NB4 (cell line): ENCODE measurements at regions not wholly inside any gene's neighbourhood (a gene's known extent, or its start where the extent isn't known, plus 50 kb on each side); places are given as distances from the start of the nearest gene placed in this dataset.
"Not testable (repeated sequence)": the region's sequence is repeated elsewhere in the genome, so short reads cannot be mapped to it uniquely, and the experiment has no call there.

Experiments
- DNase-seq: peaks from one replicate; pipeline ENCODE4 v3.0.0; 2010; ENCODE audit warnings: low read depth
- H3K4me3 ChIP-seq: one replicate; pipeline ENCODE4 v1.5.1; 2011; ENCODE audit warnings: mild to moderate bottlenecking, low read depth, low read length, moderate library complexity
- MAX ChIP-seq: IDR thresholded peaks from 2 replicates; pipeline ENCODE4 v1.6.1; 2011; ENCODE audit warnings: low read depth, low read length
- MYC ChIP-seq: IDR thresholded peaks from 2 replicates; pipeline ENCODE4 v1.6.1; 2011; ENCODE audit warnings: low read depth, low read length
- POLR2A ChIP-seq: IDR thresholded peaks from 2 replicates; pipeline ENCODE4 v1.6.1; 2011; ENCODE audit warnings: mild to moderate bottlenecking; ENCODE audit not compliant: insufficient read length; ENCODE audit errors: extremely low read depth
- TF ChIP-seq, protein P1 (sequence below): IDR thresholded peaks from one replicate; pipeline ENCODE4 v1.5.1; 2012; ENCODE audit warnings: low read depth, low read length

GRCh38 chr3:153503873-153504272, 341.8 kb downstream of the RAP2B start:
- H3K4me3 ChIP-seq: no peak overlapping the region
- TF ChIP-seq MAX: no peak
- no peak for TF ChIP-seq MYC
- TF ChIP-seq, protein P1, sequence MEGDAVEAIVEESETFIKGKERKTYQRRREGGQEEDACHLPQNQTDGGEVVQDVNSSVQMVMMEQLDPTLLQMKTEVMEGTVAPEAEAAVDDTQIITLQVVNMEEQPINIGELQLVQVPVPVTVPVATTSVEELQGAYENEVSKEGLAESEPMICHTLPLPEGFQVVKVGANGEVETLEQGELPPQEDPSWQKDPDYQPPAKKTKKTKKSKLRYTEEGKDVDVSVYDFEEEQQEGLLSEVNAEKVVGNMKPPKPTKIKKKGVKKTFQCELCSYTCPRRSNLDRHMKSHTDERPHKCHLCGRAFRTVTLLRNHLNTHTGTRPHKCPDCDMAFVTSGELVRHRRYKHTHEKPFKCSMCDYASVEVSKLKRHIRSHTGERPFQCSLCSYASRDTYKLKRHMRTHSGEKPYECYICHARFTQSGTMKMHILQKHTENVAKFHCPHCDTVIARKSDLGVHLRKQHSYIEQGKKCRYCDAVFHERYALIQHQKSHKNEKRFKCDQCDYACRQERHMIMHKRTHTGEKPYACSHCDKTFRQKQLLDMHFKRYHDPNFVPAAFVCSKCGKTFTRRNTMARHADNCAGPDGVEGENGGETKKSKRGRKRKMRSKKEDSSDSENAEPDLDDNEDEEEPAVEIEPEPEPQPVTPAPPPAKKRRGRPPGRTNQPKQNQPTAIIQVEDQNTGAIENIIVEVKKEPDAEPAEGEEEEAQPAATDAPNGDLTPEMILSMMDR: no peak
- no peak for TF ChIP-seq POLR2A
- no peak for DNase-seq

GRCh38 chr3:153506205-153506604, 344.2 kb downstream of the RAP2B start:
- not testable (repeated sequence) for H3K4me3 ChIP-seq, DNase-seq

DNA sequence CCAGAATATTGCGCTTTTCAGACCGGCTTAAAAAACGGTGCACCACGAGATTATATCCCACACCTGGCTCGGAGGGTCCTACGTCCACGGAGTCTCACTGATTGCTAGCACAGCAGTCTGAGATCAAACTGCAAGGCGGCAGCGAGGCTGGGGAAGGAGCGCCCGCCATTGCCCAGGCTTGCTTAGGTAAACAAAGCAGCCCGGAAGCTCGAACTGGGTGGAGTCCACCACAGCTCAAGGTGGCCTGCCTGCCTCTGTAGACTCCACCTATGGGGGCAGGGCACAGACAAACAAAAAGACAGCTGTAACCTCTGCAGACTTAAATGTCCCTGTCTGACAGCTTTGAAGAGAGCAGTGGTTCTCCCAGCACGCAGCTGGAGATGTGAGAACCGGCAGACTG, 344.7 kb downstream of the RAP2B start:
- DNase-seq: not testable (repeated sequence)

DNA sequence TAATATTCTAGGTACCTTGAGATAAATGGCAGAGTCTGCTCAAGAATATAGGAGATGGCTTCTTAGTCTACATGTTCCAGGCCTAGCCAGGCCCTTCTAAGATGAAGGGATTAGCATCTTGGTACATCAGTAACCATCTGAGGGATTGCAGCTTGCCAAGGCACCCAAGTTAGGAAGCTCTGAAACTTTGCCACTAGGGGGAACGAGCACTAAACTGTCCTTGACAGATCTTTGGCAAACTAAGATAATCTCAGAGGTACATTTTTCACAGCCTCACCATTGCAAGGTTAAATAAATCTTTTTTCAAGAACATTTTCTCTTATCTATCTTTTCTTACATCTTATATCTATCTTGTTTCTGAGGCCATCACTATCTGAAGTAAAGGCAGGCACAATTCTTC, 351.2 kb downstream of the RAP2B start:
- TF ChIP-seq, protein P1: peak; percentile 23
- no peak for TF ChIP-seq MYC
- peak; percentile 24 for DNase-seq
- no peak overlapping the region for H3K4me3 ChIP-seq

More for the DNA sequence above, 344.7 kb downstream of the RAP2B start:
- H3K4me3 ChIP-seq: not testable (repeated sequence)

DNA sequence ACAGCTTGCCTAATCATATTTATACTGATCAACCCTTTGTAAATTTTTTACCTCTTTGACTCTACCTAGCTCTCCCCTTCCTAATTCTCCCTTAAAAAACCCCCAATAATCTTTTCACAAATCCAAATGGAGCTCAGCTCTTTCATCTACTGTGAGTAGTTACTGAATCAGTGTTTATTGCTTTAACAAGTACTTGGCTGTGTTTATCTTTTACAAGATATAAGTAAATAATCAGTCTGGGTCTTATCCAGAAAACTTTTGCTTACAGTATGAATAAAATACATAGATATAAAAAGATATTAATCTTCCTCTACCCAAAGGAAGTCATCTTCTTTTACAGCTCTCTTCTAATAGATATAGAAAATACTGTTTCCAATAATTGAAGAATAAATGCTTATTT, 366.4 kb downstream of the RAP2B start:
- DNase-seq: no peak
- TF ChIP-seq POLR2A (no peak), MYC (no peak), MAX (no peak)
- TF ChIP-seq, protein P1: no peak

DNA sequence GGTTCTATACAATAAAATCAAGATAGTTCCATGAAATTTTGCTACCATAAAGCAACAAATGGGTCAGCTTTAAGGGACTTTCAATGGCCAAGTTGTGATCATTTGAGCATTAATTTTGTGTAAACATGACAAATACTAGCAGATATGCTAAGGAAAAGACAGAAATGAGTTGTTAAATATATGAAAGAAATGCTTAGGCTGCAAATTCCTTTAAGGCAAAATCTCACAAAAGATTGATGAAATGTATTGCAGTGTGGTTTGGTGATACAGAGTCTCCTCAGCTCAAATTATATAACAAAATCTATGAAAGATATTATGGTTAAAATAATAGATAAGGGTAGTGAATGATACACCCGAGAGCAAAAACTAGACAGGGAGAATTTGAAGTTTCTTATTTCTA, 377.2 kb downstream of the RAP2B start:
- DNase-seq: no peak
- TF ChIP-seq MAX (no peak), MYC (no peak), POLR2A (no peak)
- TF ChIP-seq, protein P1: no peak
- H3K4me3 ChIP-seq: no peak overlapping the region

More for the DNA sequence above, 366.4 kb downstream of the RAP2B start:
- no peak overlapping the region for H3K4me3 ChIP-seq

GRCh38 chr3:153545471-153545870, 383.4 kb downstream of the RAP2B start:
- TF ChIP-seq MYC: no peak
- no peak for TF ChIP-seq POLR2A
- DNase-seq: no peak
- no peak overlapping the region for H3K4me3 ChIP-seq

DNA sequence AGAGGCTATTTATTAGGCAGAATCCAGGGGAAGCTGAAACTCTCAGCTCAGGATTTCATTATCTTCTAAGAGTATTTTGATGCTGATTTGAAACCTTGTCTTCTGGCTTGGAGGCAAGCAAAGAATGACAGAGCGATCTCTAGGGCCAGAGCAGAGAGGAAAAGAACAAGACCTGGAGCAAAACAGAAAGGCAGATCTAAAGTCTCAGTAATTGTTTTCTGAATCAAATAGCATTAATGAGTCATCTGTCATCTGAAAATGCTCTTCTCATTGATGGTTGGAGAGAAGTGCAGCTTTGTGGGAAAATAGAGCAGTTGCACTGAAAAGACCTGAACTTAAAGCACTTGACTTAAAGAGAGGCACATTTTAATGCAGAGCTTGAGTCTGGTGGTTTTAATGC, 385.9 kb downstream of the RAP2B start:
- H3K4me3 ChIP-seq: no peak overlapping the region
- no peak for TF ChIP-seq POLR2A
- TF ChIP-seq MYC: no peak
- TF ChIP-seq, protein P1: no peak
- TF ChIP-seq MAX: no peak
- DNase-seq: no peak

GRCh38 chr3:153549686-153550085, 387.7 kb downstream of the RAP2B start:
- DNase-seq, H3K4me3 ChIP-seq: not testable (repeated sequence)
